RWPE2 (cell line): ENCODE measurements at regions not wholly inside any gene's neighbourhood (a gene's known extent, or its start where the extent isn't known, plus 50 kb on each side); places are given as distances from the start of the nearest gene placed in this dataset.
A peak's percentile ranks its signal among the peaks of the same experiment; 100 is the strongest.

ENCODE experiments used
- ATAC-seq: fragments of 200-7000 bp; cut with Tn5 transposase; 3 replicates; pipeline ENCODE4 v1.9.1; 2021; ENCODE audit warnings: low read depth
- DNase-seq: peaks from one replicate; pipeline ENCODE4 v3.0.0-alpha.2; 2020; ENCODE audit warnings: low spot score
- H3K27ac ChIP-seq: fragments of 450-650 bp; 2 replicates; pipeline ENCODE4 v1.5.1; 2017; ENCODE audit warnings: mild to moderate bottlenecking; ENCODE audit not compliant: poor library complexity, severe bottlenecking
- H3K27me3 ChIP-seq: fragments of 250-450 bp; sonication (Bioruptor Pico); 2 replicates; pipeline ENCODE4 v1.5.1; 2021; ENCODE audit warnings: mild to moderate bottlenecking, moderate library complexity; ENCODE audit not compliant: insufficient read depth, poor library complexity, severe bottlenecking
- H3K36me3 ChIP-seq: fragments of 250-450 bp; sonication (Bioruptor Pico); 2 replicates; pipeline ENCODE4 v1.5.1; 2020; ENCODE audit warnings: low read depth, mild to moderate bottlenecking, moderate library complexity
- H3K4me1 ChIP-seq: fragments of 250-450 bp; sonication (Bioruptor Pico); 2 replicates; pipeline ENCODE4 v1.5.1; 2021; ENCODE audit warnings: mild to moderate bottlenecking, moderate library complexity; ENCODE audit not compliant: insufficient read depth, poor library complexity, severe bottlenecking
- H3K4me3 ChIP-seq: fragments of 250-450 bp; sonication (Bioruptor Pico); 2 replicates; pipeline ENCODE4 v1.5.1; 2021; ENCODE audit warnings: mild to moderate bottlenecking, moderate library complexity; ENCODE audit not compliant: severe bottlenecking
- H3K9me3 ChIP-seq: fragments of 250-450 bp; sonication (Bioruptor Pico); 2 replicates; pipeline ENCODE4 v1.5.1; 2021; ENCODE audit warnings: mild to moderate bottlenecking, moderate library complexity; ENCODE audit not compliant: severe bottlenecking
- CTCF ChIP-seq: fragments of 450-650 bp; IDR thresholded peaks from one replicate; pipeline ENCODE4 v1.5.1; 2017; ENCODE audit warnings: mild to moderate bottlenecking, moderate library complexity; ENCODE audit not compliant: poor library complexity, severe bottlenecking

GRCh38 chr20:48538856-48539255 is 288.9 kb downstream of the PREX1 start:
- peak overlapping the region; percentile 89 for H3K27ac ChIP-seq

GRCh38 chr20:48538058-48538825 is 289.6 kb downstream of the PREX1 start:
- DNase-seq: peak; percentile 100
- TF ChIP-seq CTCF: no peak
- peak overlapping the region; percentile 89 for H3K27ac ChIP-seq

More at GRCh38 chr20:48538856-48539255, 288.9 kb downstream of the PREX1 start:
- no peak for TF ChIP-seq CTCF
- no peaks in the 10 kb centered on the region for H3K36me3 ChIP-seq
- H3K4me1 ChIP-seq: peaks cover 19% of the 10 kb centered on the region
- no peaks in the 10 kb centered on the region for H3K27me3 ChIP-seq
- no peaks in the 10 kb centered on the region for H3K9me3 ChIP-seq
- no peak for DNase-seq
- no peak overlapping the region for H3K4me3 ChIP-seq
- peak; percentile 44 for ATAC-seq

GRCh38 chr20:48536206-48536605 is 291.6 kb downstream of the PREX1 start:
- no peak overlapping the region for H3K27ac ChIP-seq
- no peaks in the 10 kb centered on the region for H3K36me3 ChIP-seq
- no peaks in the 10 kb centered on the region for H3K9me3 ChIP-seq
- ATAC-seq: no peak
- H3K4me3 ChIP-seq: no peak overlapping the region
- DNase-seq: no peak
- H3K4me1 ChIP-seq: peaks cover 19% of the 10 kb centered on the region
- H3K27me3 ChIP-seq: no peaks in the 10 kb centered on the region
- TF ChIP-seq CTCF: no peak

More at GRCh38 chr20:48538058-48538825, 289.6 kb downstream of the PREX1 start:
- no peaks in the 10 kb centered on the region for H3K36me3 ChIP-seq
- H3K27me3 ChIP-seq: no peaks in the 10 kb centered on the region
- no peak overlapping the region for H3K4me3 ChIP-seq
- ATAC-seq: peak; percentile 95
- H3K4me1 ChIP-seq: peaks cover 19% of the 10 kb centered on the region
- H3K9me3 ChIP-seq: no peaks in the 10 kb centered on the region

- Histone ChIP-seq H3K4me3 (no peak overlapping the region), H3K36me3 (no peaks in the 10 kb centered on the region), H3K4me1 (peaks cover 22% of the 10 kb centered on the region), H3K27ac (no peak overlapping the region), H3K27me3 (no peaks in the 10 kb centered on the region), H3K9me3 (no peaks in the 10 kb centered on the region)
- DNase-seq: peak; percentile 68
- ATAC-seq: no peak
- TF ChIP-seq CTCF: no peak
These were observed 292.2 kb downstream of the PREX1 start for GRCh38 chr20:48535556-48535955.

GRCh38 chr20:48532028-48532427 is 295.8 kb downstream of the PREX1 start:
- H3K4me1 ChIP-seq: peaks cover 3% of the 10 kb centered on the region
- H3K9me3 ChIP-seq: no peaks in the 10 kb centered on the region
- TF ChIP-seq CTCF: no peak
- ATAC-seq: no peak
- no peak overlapping the region for H3K27ac ChIP-seq
- DNase-seq: no peak
- no peak overlapping the region for H3K4me3 ChIP-seq
- no peaks in the 10 kb centered on the region for H3K36me3 ChIP-seq
- H3K27me3 ChIP-seq: peaks cover 7% of the 10 kb centered on the region
